NB4 (cell line): ENCODE measurements at regions not wholly inside any gene's neighbourhood (a gene's known extent, or its start where the extent isn't known, plus 50 kb on each side); places are given as distances from the start of the nearest gene placed in this dataset.

Source experiments
- CTCF ChIP-seq: IDR thresholded peaks from one replicate; pipeline ENCODE4 v1.5.1; 2012; ENCODE audit warnings: low read depth, low read length
- MAX ChIP-seq: IDR thresholded peaks from 2 replicates; pipeline ENCODE4 v1.6.1; 2011; ENCODE audit warnings: low read depth, low read length
- MYC ChIP-seq: IDR thresholded peaks from 2 replicates; pipeline ENCODE4 v1.6.1; 2011; ENCODE audit warnings: low read depth, low read length
- POLR2A ChIP-seq: IDR thresholded peaks from 2 replicates; pipeline ENCODE4 v1.6.1; 2011; ENCODE audit warnings: mild to moderate bottlenecking; ENCODE audit not compliant: insufficient read length; ENCODE audit errors: extremely low read depth

- no peak for TF ChIP-seq POLR2A
- TF ChIP-seq CTCF: no peak
- TF ChIP-seq MAX: no peak
- no peak for TF ChIP-seq MYC
Measured at GRCh38 chrX:67780694-67781109, 236.9 kb downstream of the AR start.
